GM12892 (cell line): ENCODE measurements at regions not wholly inside any gene's neighbourhood (a gene's known extent, or its start where the extent isn't known, plus 50 kb on each side); places are given as distances from the start of the nearest gene placed in this dataset.

Source experiments
- DNase-seq: peaks from one replicate; pipeline ENCODE4 v3.0.0; 2011; ENCODE audit not compliant: insufficient read length
- FAIRE-seq: peaks from 2 replicates; lab custom pipeline; 2011; peaks lifted over from hg19 to GRCh38; lab: Jason Lieb, UNC
- POLR2A ChIP-seq: IDR thresholded peaks from 2 replicates; pipeline ENCODE4 v1.6.1; 2011; ENCODE audit warnings: low read depth, low read length, control low read depth
- POLR2AphosphoS5 ChIP-seq: IDR thresholded peaks from 2 replicates; pipeline ENCODE4 v1.6.1; 2011; ENCODE audit warnings: low read depth, low read length, control low read depth
- TAF1 ChIP-seq: IDR thresholded peaks from 2 replicates; pipeline ENCODE4 v1.6.1; 2011; ENCODE audit warnings: low read depth, mild to moderate bottlenecking, control low read depth, low read length, borderline replicate concordance

DNA sequence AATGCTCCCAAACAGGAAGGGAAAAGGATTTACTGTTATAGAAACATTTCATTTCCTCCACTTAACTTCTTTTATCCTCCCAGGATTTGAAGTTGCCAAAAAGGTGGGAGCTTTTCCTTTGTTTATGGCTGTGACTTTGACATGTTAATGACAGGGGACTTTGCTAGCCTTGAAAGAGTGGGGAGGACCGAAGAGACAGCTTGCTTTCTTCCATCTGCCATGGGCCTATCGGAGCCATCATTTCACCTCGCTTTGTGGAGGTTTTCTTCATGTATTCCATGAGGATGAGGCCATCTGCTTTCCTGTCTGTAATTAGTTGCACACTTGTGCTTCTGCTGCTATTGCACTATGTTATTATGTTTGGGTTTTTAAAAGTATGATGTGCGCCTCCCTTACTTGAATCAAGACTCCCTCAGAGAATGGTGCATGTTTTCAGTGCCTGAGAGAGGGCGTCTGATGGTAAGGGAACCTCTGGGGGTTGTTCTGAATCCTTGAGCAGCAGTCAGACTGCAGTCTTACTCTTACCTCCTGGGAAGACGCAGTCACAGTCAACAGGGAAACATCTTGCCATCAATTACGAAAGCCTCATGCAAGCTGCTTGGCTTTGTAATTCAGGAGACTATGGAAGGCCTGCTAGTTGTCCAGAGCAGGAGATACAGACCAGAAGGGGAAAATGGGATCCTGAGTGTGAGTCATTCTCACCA is 173.3 kb upstream of the MGAT5 start:
- TF ChIP-seq TAF1 (no peak), POLR2A (no peak), POLR2AphosphoS5 (no peak)
- no peak for FAIRE-seq
- no peak for DNase-seq

- FAIRE-seq (no peak), DNase-seq (no peak)
- TF ChIP-seq POLR2A (no peak), TAF1 (no peak), POLR2AphosphoS5 (no peak)
Measured at GRCh38 chr2:134081238-134081938, 172.5 kb upstream of the MGAT5 start.

DNA sequence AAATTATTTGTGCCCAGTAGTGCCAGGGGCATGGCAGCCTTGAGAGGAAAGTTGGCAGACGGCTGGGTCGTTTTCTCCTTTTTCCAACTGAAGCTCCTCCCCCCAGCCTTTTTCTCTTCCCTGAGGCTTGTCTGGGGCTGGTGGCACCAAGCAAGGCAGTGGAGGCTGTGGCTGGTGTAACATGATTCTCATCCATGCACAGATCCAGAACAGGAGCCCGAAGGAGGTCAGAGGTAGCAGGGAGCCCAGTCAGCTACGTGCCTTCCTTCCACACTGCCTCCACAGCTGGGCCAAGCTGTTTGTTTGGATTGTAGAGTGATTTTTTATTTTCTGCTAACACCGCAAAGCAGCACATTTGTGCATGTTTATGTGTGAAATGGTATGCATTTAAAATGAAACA is 170.3 kb upstream of the MGAT5 start:
- TF ChIP-seq POLR2AphosphoS5 (no peak), POLR2A (no peak), TAF1 (no peak)
- FAIRE-seq (no peak), DNase-seq (no peak)

DNA sequence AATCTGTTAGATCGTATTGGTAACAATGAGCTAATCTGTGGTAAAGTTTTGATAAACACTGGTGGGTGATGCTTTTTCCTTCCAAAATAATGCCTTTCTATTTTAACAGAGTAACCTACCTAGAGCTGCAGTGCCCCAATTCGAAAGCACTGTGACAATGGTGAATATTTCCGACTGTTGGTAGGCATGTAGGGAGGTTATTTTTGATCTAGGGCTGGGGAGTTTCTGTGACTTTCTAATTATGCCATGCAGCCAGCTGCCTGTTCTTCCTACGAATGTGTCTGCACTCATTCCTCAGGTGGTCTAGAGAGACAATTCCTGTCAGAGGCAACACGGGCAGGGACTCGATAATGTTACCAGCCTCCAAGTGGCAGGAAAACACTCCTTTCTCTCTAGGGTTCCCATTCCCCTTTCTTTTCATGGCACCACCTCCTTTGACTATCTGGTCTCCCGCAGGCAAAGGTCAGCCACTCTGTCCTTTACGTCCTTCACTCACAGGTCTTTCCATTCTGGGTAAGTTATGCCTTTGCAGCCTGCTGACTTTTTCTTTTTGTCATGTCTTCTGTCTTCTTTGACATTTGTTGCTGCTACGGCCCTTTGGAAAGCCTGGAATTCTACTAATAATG is 167.2 kb upstream of the MGAT5 start:
- TF ChIP-seq POLR2AphosphoS5 (no peak), TAF1 (no peak), POLR2A (no peak)
- FAIRE-seq (no peak), DNase-seq (no peak)

- FAIRE-seq = no peak
Measured at GRCh38 chr2:134087371-134087921, 166.4 kb upstream of the MGAT5 start.

DNA sequence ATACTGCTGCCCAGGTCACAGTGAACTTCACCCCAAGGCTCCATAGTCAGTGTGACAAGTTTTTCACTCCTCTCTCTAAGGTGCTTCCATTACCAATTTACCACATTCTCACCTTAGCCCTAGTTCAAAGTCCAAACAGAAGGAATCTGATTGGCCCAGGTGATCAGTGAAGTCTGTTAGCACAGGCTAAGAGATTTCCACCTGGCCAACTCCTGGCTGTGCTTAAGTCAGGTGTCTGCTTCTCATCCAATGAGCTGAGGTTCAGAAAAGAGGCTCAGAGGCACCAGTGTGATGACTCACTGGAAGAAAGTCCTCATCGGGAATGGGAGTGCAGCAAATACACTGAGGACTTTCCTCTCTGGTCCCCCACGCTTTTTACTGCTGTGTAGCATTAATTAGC is 164.4 kb upstream of the MGAT5 start:
- TF ChIP-seq TAF1 = no peak
- no peak for TF ChIP-seq POLR2AphosphoS5
- no peak for TF ChIP-seq POLR2A
- DNase-seq = no peak
- no peak for FAIRE-seq

More at GRCh38 chr2:134087371-134087921, 166.4 kb upstream of the MGAT5 start:
- TF ChIP-seq POLR2A = no peak
- no peak for TF ChIP-seq TAF1
- TF ChIP-seq POLR2AphosphoS5 = no peak
- no peak for DNase-seq

DNA sequence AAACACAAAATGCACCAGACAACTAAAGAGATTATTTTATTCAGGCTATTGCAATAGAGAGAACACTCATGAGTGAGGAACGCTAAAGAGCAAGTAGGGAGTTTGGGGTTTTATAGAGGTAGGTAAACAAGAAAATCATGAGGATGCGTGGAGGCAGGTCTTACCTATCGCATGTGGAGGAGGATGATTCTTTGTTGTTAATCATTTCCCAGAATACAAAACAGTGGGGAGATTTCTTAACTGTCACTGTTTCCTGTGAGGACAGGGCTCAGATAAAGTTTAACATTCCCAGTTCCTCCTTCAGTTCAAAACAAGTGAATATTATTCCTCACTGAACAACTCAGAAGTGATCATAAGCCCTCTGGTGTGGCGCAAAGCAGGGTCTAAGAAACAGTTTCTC is 156.1 kb upstream of the MGAT5 start:
- TF ChIP-seq TAF1 (no peak), POLR2AphosphoS5 (no peak), POLR2A (no peak)
- FAIRE-seq (no peak), DNase-seq (no peak)

DNA sequence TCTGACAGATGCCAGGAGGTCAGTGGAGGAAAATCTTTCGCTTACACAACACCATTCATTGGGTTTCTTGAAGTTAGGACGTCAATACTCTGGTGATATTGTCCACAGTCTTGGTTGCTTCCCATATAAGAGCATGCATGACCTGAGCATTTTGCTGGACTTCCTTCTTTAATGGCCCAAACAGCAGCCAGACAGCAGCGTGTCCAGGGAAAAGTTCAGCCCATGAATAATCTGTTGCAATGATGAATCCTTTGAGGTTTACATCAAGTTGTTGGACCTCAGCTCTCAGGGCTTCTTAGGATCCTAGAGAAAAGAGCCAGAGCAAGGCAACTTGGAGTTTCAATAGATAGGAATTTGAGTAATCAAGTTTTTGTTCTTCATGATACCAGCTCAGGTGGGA is 155.6 kb upstream of the MGAT5 start:
- no peak for FAIRE-seq
- TF ChIP-seq TAF1 (no peak), POLR2AphosphoS5 (no peak), POLR2A (no peak)
- no peak for DNase-seq

DNA sequence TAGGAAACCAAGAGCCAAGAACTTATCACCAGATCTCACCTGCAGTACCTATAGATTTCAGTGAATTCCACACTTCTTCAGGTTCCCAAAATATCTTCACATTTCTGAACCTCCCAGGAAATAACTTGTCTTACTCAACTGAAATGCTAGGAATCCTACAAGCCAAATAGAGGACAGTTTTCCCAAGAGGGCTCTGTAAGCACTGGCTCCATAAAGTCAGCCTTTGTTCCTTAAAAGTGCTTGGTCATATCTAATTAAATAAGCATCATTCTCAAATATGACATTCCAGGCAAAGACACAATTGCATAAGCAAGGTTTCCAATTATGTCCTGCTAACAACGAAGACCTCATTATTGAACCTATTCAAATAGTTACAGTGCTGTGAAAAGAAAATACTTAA is 154.6 kb upstream of the MGAT5 start:
- TF ChIP-seq POLR2AphosphoS5 (no peak), POLR2A (no peak), TAF1 (no peak)
- FAIRE-seq (no peak), DNase-seq (no peak)

DNA sequence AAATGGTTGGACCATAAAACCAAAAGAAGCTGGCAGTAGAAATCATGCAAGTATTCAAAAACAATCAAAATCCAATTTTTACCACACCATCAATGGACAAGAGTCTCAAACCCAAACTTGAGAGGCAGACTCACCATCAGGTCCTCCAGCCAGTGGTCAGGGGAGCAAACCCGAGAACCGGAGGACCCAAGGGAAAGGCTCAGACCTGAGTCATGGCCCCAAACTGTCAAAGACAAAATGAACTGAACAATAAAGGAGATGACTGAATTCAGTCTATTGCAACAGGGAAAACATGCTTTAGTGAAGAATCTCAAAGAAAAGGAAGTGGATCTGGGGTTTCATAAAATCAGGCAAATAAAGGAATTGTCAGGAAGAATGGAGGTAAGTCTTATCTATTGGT is 150.7 kb upstream of the MGAT5 start:
- no peak for DNase-seq
- FAIRE-seq = peak; percentile 14
- no peak for TF ChIP-seq TAF1

DNA sequence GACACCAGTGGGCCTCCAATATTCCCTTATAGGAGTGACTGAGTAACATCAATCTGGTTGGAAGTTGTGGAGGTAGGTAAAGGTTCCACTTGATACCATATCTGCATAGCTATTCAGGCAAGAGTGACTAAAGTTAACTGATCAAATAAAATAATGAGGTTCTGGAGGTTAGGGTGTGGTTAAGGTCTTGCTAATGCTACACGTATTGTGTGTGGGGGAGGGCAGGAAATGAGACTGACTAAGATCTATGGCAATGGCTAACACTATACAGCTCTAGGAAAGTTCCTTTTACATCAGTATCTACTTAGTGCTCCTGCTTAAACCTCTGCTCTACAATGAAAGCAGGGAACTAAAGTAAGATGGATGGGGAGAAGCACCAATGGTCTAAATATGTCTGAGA is 149.1 kb upstream of the MGAT5 start:
- DNase-seq = no peak
- FAIRE-seq = no peak
- TF ChIP-seq POLR2AphosphoS5 (no peak), TAF1 (no peak), POLR2A (no peak)

DNA sequence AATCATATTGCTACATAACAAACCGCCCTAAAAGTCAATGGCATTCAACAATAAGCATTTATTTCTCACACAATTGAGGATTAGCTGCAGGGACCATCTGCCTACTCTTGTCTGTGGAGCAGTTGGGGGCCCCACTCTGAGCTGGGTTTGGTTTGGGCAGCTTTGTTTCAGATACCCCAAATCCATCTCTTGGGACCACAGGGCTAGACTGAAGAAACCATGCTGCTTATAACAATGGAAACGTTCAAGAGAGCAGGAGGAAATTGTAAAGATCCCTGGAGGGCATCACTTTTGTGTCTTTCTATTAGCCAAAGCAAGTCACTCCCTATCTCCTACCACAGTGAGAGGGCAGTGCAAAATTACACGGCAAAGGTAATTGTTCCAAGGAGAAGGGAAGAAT is 146.5 kb upstream of the MGAT5 start:
- FAIRE-seq (no peak), DNase-seq (no peak)
- no peak for TF ChIP-seq TAF1
- no peak for TF ChIP-seq POLR2A
- TF ChIP-seq POLR2AphosphoS5 = no peak
